NCI-H2029 (cell line): ENCODE measurements at regions not wholly inside any gene's neighbourhood (a gene's known extent, or its start where the extent isn't known, plus 50 kb on each side); places are given as distances from the start of the nearest gene placed in this dataset.

Source experiments
- DNase-seq: peaks from one replicate; lab custom pipeline; 2025; lab: John Stamatoyannopoulos, UW

GRCh38 chr5:115072266-115073064, 97.2 kb downstream of the TRIM36 start:
- DNase-seq, result peak; percentile 8

GRCh38 chr5:115070737-115071136, 99.0 kb downstream of the TRIM36 start:
- DNase-seq, result no peak

GRCh38 chr5:115069087-115069968, 100.4 kb downstream of the TRIM36 start:
- DNase-seq, result peak; percentile 8

GRCh38 chr5:115068239-115069086, 101.2 kb downstream of the TRIM36 start:
- DNase-seq, result peak; percentile 84

GRCh38 chr5:115064380-115064779, 105.3 kb downstream of the TRIM36 start:
- DNase-seq, result no peak

GRCh38 chr5:115054387-115054951, 115.2 kb downstream of the TRIM36 start:
- DNase-seq, result no peak

- DNase-seq, result no peak
Observed at GRCh38 chr5:115052948-115053347, 116.8 kb downstream of the TRIM36 start.

GRCh38 chr5:115050866-115051265, 118.8 kb downstream of the TRIM36 start:
- DNase-seq, result no peak

GRCh38 chr5:115033861-115034260, 135.8 kb downstream of the TRIM36 start:
- DNase-seq, result no peak

GRCh38 chr5:115028557-115028956, 141.2 kb downstream of the TRIM36 start:
- DNase-seq, result no peak

GRCh38 chr5:115024922-115025321, 144.8 kb downstream of the TRIM36 start:
- no peak for DNase-seq

- no peak for DNase-seq
Observed at GRCh38 chr5:115022303-115022702, 147.4 kb downstream of the TRIM36 start.

GRCh38 chr5:115016646-115017045, 153.1 kb downstream of the TRIM36 start:
- DNase-seq, result no peak

GRCh38 chr5:114999176-114999575, 170.5 kb downstream of the TRIM36 start:
- DNase-seq, result no peak

GRCh38 chr5:114989512-114989911, 180.2 kb downstream of the TRIM36 start:
- no peak for DNase-seq

GRCh38 chr5:114988096-114988495, 181.6 kb downstream of the TRIM36 start:
- no peak for DNase-seq

- DNase-seq, result no peak
Observed at GRCh38 chr5:114984796-114985195, 184.9 kb downstream of the TRIM36 start.

- DNase-seq, result no peak
Observed at GRCh38 chr5:114981111-114981510, 188.6 kb downstream of the TRIM36 start.

GRCh38 chr5:114977979-114978573, 191.6 kb downstream of the TRIM36 start:
- DNase-seq, result no peak

GRCh38 chr5:114969482-114969881, 200.2 kb downstream of the TRIM36 start:
- no peak for DNase-seq

GRCh38 chr5:114957384-114957783, 212.3 kb downstream of the TRIM36 start:
- DNase-seq, result no peak
